SK-N-SH (cell line): ENCODE measurements at regions not wholly inside any gene's neighbourhood (a gene's known extent, or its start where the extent isn't known, plus 50 kb on each side); places are given as distances from the start of the nearest gene placed in this dataset.

Experiments
- CTCF ChIA-PET: fragments of 300-600, 350-600 bp; formaldehyde crosslinking; extraction: SDS; loops from one replicate; lab custom pipeline; 2021; lab: Yijun Ruan, JAX
- POLR2A ChIA-PET: fragments of 350-600 bp; sonication (Branson Sonifier 250); formaldehyde crosslinking; extraction: SDS; loops from one replicate; lab custom pipeline; 2020; ENCODE audit warnings: antibody characterized with exemption, inconsistent platforms; lab: Yijun Ruan, JAX
- DNase-seq: peaks from one replicate; pipeline ENCODE4 v3.0.0; 2012
- H2AFZ ChIP-seq: fragments of 200-600 bp; sonication (generic); 2 replicates; pipeline ENCODE4 v1.8.1; 2016; ENCODE audit warnings: antibody characterized with exemption, mild to moderate bottlenecking, low read depth
- H3F3A ChIP-seq: fragments of 200-600 bp; sonication (generic); replicated peaks from 2 replicates; pipeline ENCODE3; 2016; ENCODE audit warnings: antibody characterized with exemption, mild to moderate bottlenecking; ENCODE audit not compliant: insufficient read depth
- H3K27ac ChIP-seq, 2 experiments: fragments of 200-500 bp in 1 of 2; fragments of 200-600 bp in 1 of 2; sonication (Bioruptor generic) in 1 of 2; sonication (generic), shearing (Covaris generic) in 1 of 2; 2 replicates each; pipeline versions ENCODE4 v1.5.1 to v1.6.1; 2014 to 2016; ENCODE audit warnings: low read depth in 2 of 2, inconsistent platforms in 1 of 2, low read length in 1 of 2, mild to moderate bottlenecking in 1 of 2, mixed read lengths in 1 of 2
- H3K27me3 ChIP-seq: fragments of 200-600 bp; sonication (generic), shearing (Covaris generic); 2 replicates; pipeline ENCODE4 v1.6.1; 2016; ENCODE audit warnings: mixed run types; ENCODE audit not compliant: insufficient read depth
- H3K36me3 ChIP-seq, 2 experiments: fragments of 200-500 bp in 1 of 2; fragments of 200-600 bp in 1 of 2; sonication (Bioruptor generic) in 1 of 2; sonication (generic) in 1 of 2; replicated peaks in 1 of 2; 2 replicates each; pipeline versions ENCODE3 to v1.5.1; 2014 to 2016; ENCODE audit warnings: low read length in 1 of 2, mild to moderate bottlenecking in 1 of 2; ENCODE audit not compliant: insufficient read depth in 2 of 2, control insufficient read depth in 1 of 2
- H3K4me1 ChIP-seq, 2 experiments: fragments of 200-500 bp in 1 of 2; fragments of 200-600 bp in 1 of 2; sonication (Bioruptor generic) in 1 of 2; sonication (generic), shearing (Covaris generic) in 1 of 2; 2 replicates each; pipeline versions ENCODE4 v1.5.1 to v1.6.1; 2014 to 2016; ENCODE audit warnings: low read depth in 1 of 2, low read length in 1 of 2, mixed run types in 1 of 2; ENCODE audit not compliant: insufficient read depth in 2 of 2, control insufficient read depth in 1 of 2
- H3K4me2 ChIP-seq: fragments of 200-600 bp; sonication (generic), shearing (Covaris generic); 2 replicates; pipeline ENCODE4 v1.6.1; 2017; ENCODE audit warnings: mixed run types
- H3K4me3 ChIP-seq, 2 experiments: fragments of 200-500 bp in 1 of 2; fragments of 200-600 bp in 1 of 2; sonication (Bioruptor generic) in 1 of 2; sonication (generic), shearing (Covaris generic) in 1 of 2; 2 replicates each; pipeline versions ENCODE4 v1.5.1 to v1.8.1; 2014 to 2016; ENCODE audit warnings: low read depth in 2 of 2, inconsistent platforms in 1 of 2, low read length in 1 of 2, mild to moderate bottlenecking in 1 of 2, mixed read lengths in 1 of 2, moderate library complexity in 1 of 2
- H3K79me2 ChIP-seq: fragments of 200-600 bp; sonication (generic); 2 replicates; pipeline ENCODE4 v1.8.1; 2017; ENCODE audit warnings: mild to moderate bottlenecking; ENCODE audit not compliant: insufficient read depth
- H3K9ac ChIP-seq: fragments of 200-600 bp; sonication (generic); 2 replicates; pipeline ENCODE4 v1.6.1; 2017; ENCODE audit warnings: mixed run types
- H3K9me2 ChIP-seq: fragments of 200-600 bp; sonication (generic); 2 replicates; pipeline ENCODE4 v1.6.1; 2017; ENCODE audit warnings: mixed run types
- H3K9me3 ChIP-seq: fragments of 200-600 bp; sonication (generic); 2 replicates; pipeline ENCODE4 v1.6.1; 2017; ENCODE audit warnings: mixed run types, mild to moderate bottlenecking, moderate library complexity
- H4K20me1 ChIP-seq: fragments of 200-600 bp; sonication (generic); 2 replicates; pipeline ENCODE4 v1.6.1; 2017; ENCODE audit warnings: mild to moderate bottlenecking, mixed run types; ENCODE audit not compliant: insufficient read depth
- CTCF ChIP-seq: fragments of 200-600 bp; sonication (generic); IDR thresholded peaks from 2 replicates; pipeline ENCODE4 v1.6.1; 2017; ENCODE audit warnings: antibody characterized with exemption, mild to moderate bottlenecking, moderate library complexity
- ELF1 ChIP-seq: IDR thresholded peaks from 2 replicates; pipeline ENCODE4 v1.4.0; 2012
- MAX ChIP-seq: IDR thresholded peaks from 2 replicates; pipeline ENCODE4 v1.4.0; 2012; ENCODE audit warnings: low read depth
- MEF2A ChIP-seq: IDR thresholded peaks from 2 replicates; pipeline ENCODE4 v1.4.0; 2012; ENCODE audit warnings: low read depth, borderline replicate concordance
- NRF1 ChIP-seq: IDR thresholded peaks from 2 replicates; pipeline ENCODE4 v1.6.1; 2012; ENCODE audit warnings: low read depth, mild to moderate bottlenecking, low read length
- REST ChIP-seq: IDR thresholded peaks from 2 replicates; pipeline ENCODE4 v1.6.1; 2012; ENCODE audit warnings: mild to moderate bottlenecking, low read depth, low read length, moderate library complexity
- TCF12 ChIP-seq: IDR thresholded peaks from 2 replicates; pipeline ENCODE4 v1.4.0; 2012
- YY1 ChIP-seq: IDR thresholded peaks from 2 replicates; pipeline ENCODE4 v1.4.0; 2012; ENCODE audit warnings: low read depth, mild to moderate bottlenecking
- WGBS: methylation state at CpG from one replicate; pipeline ENCODE4 v1.1.6; 2017; ENCODE audit warnings: low lambda C conversion rate; 5-methylcytosine and 5-hydroxymethylcytosine counted together

GRCh38 chr17:79405823-79406222, 205.0 kb downstream of the RBFOX3 start:
- no peak overlapping the region for H3K9ac ChIP-seq
- H2AFZ ChIP-seq: no peak overlapping the region
- no peak for TF ChIP-seq ELF1
- no peak for TF ChIP-seq MEF2A
- no peak for TF ChIP-seq NRF1
- no peak for TF ChIP-seq REST
- TF ChIP-seq CTCF: no peak
- TF ChIP-seq MAX: no peak
- no peaks in the 10 kb centered on the region for H3K9me2 ChIP-seq
- H3K9me3 ChIP-seq: no peaks in the 10 kb centered on the region
- H3K79me2 ChIP-seq: no peaks in the 10 kb centered on the region
- WGBS: 19% methylated on average over 1 of the region's 1 CpG
- H3F3A ChIP-seq: no peaks in the 10 kb centered on the region
- H3K27me3 ChIP-seq: peaks cover 58% of the 10 kb centered on the region
- no peaks in the 10 kb centered on the region for H3K36me3 ChIP-seq
- no peaks in the 10 kb centered on the region for H4K20me1 ChIP-seq
- H3K4me2 ChIP-seq: no peak overlapping the region
- POLR2A ChIA-PET: no interaction called here
- DNase-seq: no peak
- H3K4me1 ChIP-seq: peaks cover 0 to 5% of the 10 kb centered on the region in 2 experiments; a peak in 1 of 4 replicates
- no peak overlapping the region for H3K27ac ChIP-seq
- CTCF ChIA-PET: interaction anchor here (4.1 to 23.4 kb wide), 6 partner anchors 11 to 319 kb away, joined by 19 to 1340 read pairs (median 116); no protein-coding TSS in a partner anchor
- H3K4me3 ChIP-seq: no peak overlapping the region

GRCh38 chr17:79404136-79404911, 206.5 kb downstream of the RBFOX3 start:
- WGBS: 67% methylated on average over 14 of the region's 16 CpGs
- CTCF ChIA-PET: interaction anchor here (1.6 to 23.4 kb wide), 8 partner anchors 12 to 318 kb away, joined by 4 to 1340 read pairs (median 94); no protein-coding TSS in a partner anchor
- no peak overlapping the region for H3K9ac ChIP-seq

More at GRCh38 chr17:79404136-79404911, 206.5 kb downstream of the RBFOX3 start:
- no peak overlapping the region for H3K4me3 ChIP-seq
- H3K27me3 ChIP-seq: peaks cover 65% of the 10 kb centered on the region
- H3K9me3 ChIP-seq: no peaks in the 10 kb centered on the region
- no peaks in the 10 kb centered on the region for H3K79me2 ChIP-seq
- no peaks in the 10 kb centered on the region for H3F3A ChIP-seq
- H3K4me2 ChIP-seq: no peak overlapping the region
- no peaks in the 10 kb centered on the region for H3K36me3 ChIP-seq
- peaks cover 0 to 8% of the 10 kb centered on the region in 2 experiments; a peak in 1 of 4 replicates for H3K4me1 ChIP-seq
- no peak for TF ChIP-seq TCF12
- no peak for TF ChIP-seq YY1
- TF ChIP-seq, all 33 proteins: peak for 0
- DNase-seq: no peak
- H2AFZ ChIP-seq: no peak overlapping the region
- no peaks in the 10 kb centered on the region for H4K20me1 ChIP-seq
- H3K27ac ChIP-seq: no peak overlapping the region
- POLR2A ChIA-PET: no interaction called here
- H3K9me2 ChIP-seq: no peaks in the 10 kb centered on the region
